ENCODE measurements at regions not wholly inside any gene's neighbourhood (a gene's known extent, or its start where the extent isn't known, plus 50 kb on each side); places are given as distances from the start of the nearest gene placed in this dataset.
"Not testable (repeated sequence)": the region's sequence is repeated elsewhere in the genome, so short reads cannot be mapped to it uniquely, and the experiment has no call there.

- DNase-seq, result not testable (repeated sequence)
Observed at GRCh38 chr3:75611724-75612460, 52.2 kb upstream of the FRG2C start.
